GM12875 (cell line): ENCODE measurements at regions not wholly inside any gene's neighbourhood (a gene's known extent, or its start where the extent isn't known, plus 50 kb on each side); places are given as distances from the start of the nearest gene placed in this dataset.

ENCODE experiments used
- H3K4me3 ChIP-seq: one replicate; pipeline ENCODE4 v1.5.1; 2011; ENCODE audit warnings: low read depth, low read length, control low read depth
- CTCF ChIP-seq: IDR thresholded peaks from 2 replicates; pipeline ENCODE4 v1.5.1; 2011; ENCODE audit warnings: low read depth, mild to moderate bottlenecking, control low read depth, inconsistent platforms, low read length, moderate library complexity, borderline replicate concordance; ENCODE audit not compliant: insufficient read depth

GRCh38 chr5:3801967-3802366, 206.3 kb downstream of the IRX1 start:
- H3K4me3 ChIP-seq: no peak overlapping the region
- no peak for TF ChIP-seq CTCF

GRCh38 chr5:3809455-3809854, 213.8 kb downstream of the IRX1 start:
- no peak for TF ChIP-seq CTCF
- H3K4me3 ChIP-seq: no peak overlapping the region

GRCh38 chr5:3811116-3811515, 215.5 kb downstream of the IRX1 start:
- TF ChIP-seq CTCF: no peak

GRCh38 chr5:3818624-3819023, 223.0 kb downstream of the IRX1 start:
- no peak overlapping the region for H3K4me3 ChIP-seq
- TF ChIP-seq CTCF: no peak

More at GRCh38 chr5:3811116-3811515, 215.5 kb downstream of the IRX1 start:
- H3K4me3 ChIP-seq: no peak overlapping the region

GRCh38 chr5:3825531-3826451, 230.2 kb downstream of the IRX1 start:
- TF ChIP-seq CTCF: no peak

GRCh38 chr5:3827624-3828023, 232.0 kb downstream of the IRX1 start:
- TF ChIP-seq CTCF: no peak
- no peak overlapping the region for H3K4me3 ChIP-seq

More at GRCh38 chr5:3825531-3826451, 230.2 kb downstream of the IRX1 start:
- no peak overlapping the region for H3K4me3 ChIP-seq

GRCh38 chr5:3828761-3829160, 233.1 kb downstream of the IRX1 start:
- no peak for TF ChIP-seq CTCF
- no peak overlapping the region for H3K4me3 ChIP-seq
